Neural cell (in vitro differentiated cells): ENCODE measurements at regions not wholly inside any gene's neighbourhood (a gene's known extent, or its start where the extent isn't known, plus 50 kb on each side); places are given as distances from the start of the nearest gene placed in this dataset.

Source experiments
- H2AFZ ChIP-seq: fragments of 200-600, 300-800 bp; sonication (generic), shearing (Covaris generic); 2 replicates; pipeline ENCODE4 v1.6.0; 2014; ENCODE audit warnings: low read depth, mild to moderate bottlenecking, antibody characterized with exemption, low read length, moderate library complexity
- H3F3A ChIP-seq: fragments of 200-600 bp; shearing (Covaris generic); 2 replicates; pipeline ENCODE4 v1.6.1; 2016; ENCODE audit warnings: mild to moderate bottlenecking, moderate library complexity, mixed read lengths, antibody characterized with exemption, low read length; ENCODE audit not compliant: insufficient read depth, poor library complexity, severe bottlenecking
- H3K27ac ChIP-seq: fragments of 200-600, 300-800 bp; sonication (generic), shearing (Covaris generic); 2 replicates; pipeline ENCODE4 v1.5.1; 2014; ENCODE audit warnings: mild to moderate bottlenecking, low read length, moderate library complexity
- H3K27me3 ChIP-seq: fragments of 300-800, 200-600 bp; sonication (generic), shearing (Covaris generic); 2 replicates; pipeline ENCODE4 v1.6.0; 2014; ENCODE audit warnings: mild to moderate bottlenecking, low read depth, low read length, moderate library complexity; ENCODE audit not compliant: insufficient read depth
- H3K36me3 ChIP-seq: fragments of 300-800, 200-600 bp; sonication (generic), shearing (Covaris generic); 2 replicates; pipeline ENCODE4 v1.5.1; 2014; ENCODE audit warnings: mild to moderate bottlenecking, antibody characterized with exemption, low read length, moderate library complexity; ENCODE audit not compliant: insufficient read depth
- H3K4me2 ChIP-seq: fragments of 300-800, 200-600 bp; sonication (generic), shearing (Covaris generic); 2 replicates; pipeline ENCODE4 v1.6.0; 2014; ENCODE audit warnings: mild to moderate bottlenecking, low read length
- H3K4me3 ChIP-seq: fragments of 300-800, 200-600 bp; sonication (generic), shearing (Covaris generic); 2 replicates; pipeline ENCODE4 v1.5.1; 2014; ENCODE audit warnings: mild to moderate bottlenecking, low read length, moderate library complexity
- H3K79me2 ChIP-seq: fragments of 200-600 bp; shearing (Covaris generic); replicated peaks from 2 replicates; pipeline ENCODE4 v1.6.0; 2014; ENCODE audit warnings: mild to moderate bottlenecking, low read length, moderate library complexity; ENCODE audit not compliant: insufficient read depth
- H3K9ac ChIP-seq: fragments of 300-800, 200-600 bp; sonication (generic), shearing (Covaris generic); 2 replicates; pipeline ENCODE4 v1.6.1; 2016; ENCODE audit warnings: mild to moderate bottlenecking, low read length, mixed read lengths
- H3K9me2 ChIP-seq: fragments of 200-600 bp; shearing (Covaris generic); 2 replicates; pipeline ENCODE4 v1.6.1; 2016; ENCODE audit warnings: mild to moderate bottlenecking, low read length, mixed read lengths; ENCODE audit not compliant: insufficient read depth
- H3K9me3 ChIP-seq: fragments of 200-600, 300-800 bp; sonication (generic), shearing (Covaris generic); 2 replicates; pipeline ENCODE4 v1.6.1; 2016; ENCODE audit warnings: mild to moderate bottlenecking, mixed run types, low read length, moderate library complexity, mixed read lengths
- H4K20me1 ChIP-seq: fragments of 200-600 bp; shearing (Covaris generic); 2 replicates; pipeline ENCODE4 v1.6.1; 2016; ENCODE audit warnings: mild to moderate bottlenecking, mixed run types; ENCODE audit not compliant: insufficient read depth
- CTCF ChIP-seq: fragments of 450-650 bp; IDR thresholded peaks from 2 replicates; pipeline ENCODE4 v1.5.1; 2014; ENCODE audit warnings: antibody characterized with exemption, mild to moderate bottlenecking, moderate library complexity; ENCODE audit not compliant: poor library complexity, severe bottlenecking
- EP300 ChIP-seq: fragments of 450-650 bp; conservative IDR thresholded peaks from 2 replicates; pipeline ENCODE4 v1.6.1; 2014; ENCODE audit warnings: antibody characterized with exemption, mild to moderate bottlenecking, moderate library complexity; ENCODE audit not compliant: poor library complexity, severe bottlenecking
- EZH2 ChIP-seq: fragments of 200-600, 300-800 bp; shearing (Covaris generic), sonication (generic); IDR thresholded peaks from 2 replicates; pipeline ENCODE4 v1.6.1; 2014; ENCODE audit warnings: antibody characterized with exemption, low read length, borderline replicate concordance, mild to moderate bottlenecking; ENCODE audit not compliant: insufficient read depth, poor library complexity, severe bottlenecking
- MXI1 ChIP-seq: fragments of 450-650 bp; conservative IDR thresholded peaks from 2 replicates; pipeline ENCODE4 v1.6.1; 2014; ENCODE audit warnings: antibody characterized with exemption, mild to moderate bottlenecking; ENCODE audit not compliant: poor library complexity, severe bottlenecking
- POLR2AphosphoS5 ChIP-seq: IDR thresholded peaks from 2 replicates; pipeline ENCODE4 v1.6.1; 2012
- RAD21 ChIP-seq: fragments of 450-650 bp; conservative IDR thresholded peaks from 2 replicates; pipeline ENCODE4 v1.6.1; 2014; ENCODE audit warnings: antibody characterized with exemption, mild to moderate bottlenecking, moderate library complexity
- REST ChIP-seq: IDR thresholded peaks from 2 replicates; pipeline ENCODE4 v1.6.1; 2012; ENCODE audit warnings: borderline replicate concordance
- SMC3 ChIP-seq: fragments of 450-650 bp; conservative IDR thresholded peaks from 2 replicates; pipeline ENCODE4 v1.6.1; 2014; ENCODE audit warnings: antibody characterized with exemption, mild to moderate bottlenecking, moderate library complexity; ENCODE audit not compliant: poor library complexity
- TAF1 ChIP-seq: IDR thresholded peaks from 2 replicates; pipeline ENCODE4 v1.6.1; 2012; ENCODE audit warnings: low read depth

- no peak overlapping the region for H2AFZ ChIP-seq
- H3K36me3 ChIP-seq, result no peaks in the 10 kb centered on the region
- no peaks in the 10 kb centered on the region for H3K79me2 ChIP-seq
- no peak overlapping the region for H3K4me3 ChIP-seq
- no peaks in the 10 kb centered on the region for H3K9me3 ChIP-seq
- no peak overlapping the region for H3K27ac ChIP-seq
- no peaks in the 10 kb centered on the region for H3K9me2 ChIP-seq
- H3K9ac ChIP-seq, result no peak overlapping the region
- TF ChIP-seq RAD21 (no peak), REST (no peak), MXI1 (no peak)
- H4K20me1 ChIP-seq, result no peaks in the 10 kb centered on the region
- H3F3A ChIP-seq, result no peaks in the 10 kb centered on the region
- no peaks in the 10 kb centered on the region for H3K27me3 ChIP-seq
- no peak overlapping the region for H3K4me2 ChIP-seq
These were observed 149.5 kb downstream of the RAP2B start for GRCh38 chr3:153311541-153311940.

GRCh38 chr3:153313302-153313965 is 151.4 kb downstream of the RAP2B start:
- H3K9ac ChIP-seq, result no peak overlapping the region
- no peak overlapping the region for H2AFZ ChIP-seq

More at GRCh38 chr3:153313302-153313965, 151.4 kb downstream of the RAP2B start:
- no peak for TF ChIP-seq POLR2AphosphoS5
- no peak for TF ChIP-seq REST
- no peak for TF ChIP-seq EZH2
- TF ChIP-seq CTCF, result no peak
- no peak for TF ChIP-seq RAD21
- TF ChIP-seq MXI1, result no peak
- TF ChIP-seq TAF1, result no peak
- TF ChIP-seq EP300, result no peak
- no peak for TF ChIP-seq SMC3
- H3K4me3 ChIP-seq, result no peak overlapping the region
- no peaks in the 10 kb centered on the region for H3K27me3 ChIP-seq
- H4K20me1 ChIP-seq, result no peaks in the 10 kb centered on the region
- no peaks in the 10 kb centered on the region for H3K9me2 ChIP-seq
- H3K79me2 ChIP-seq, result no peaks in the 10 kb centered on the region
- no peaks in the 10 kb centered on the region for H3F3A ChIP-seq
- no peak overlapping the region for H3K4me2 ChIP-seq
- H3K36me3 ChIP-seq, result no peaks in the 10 kb centered on the region
- H3K9me3 ChIP-seq, result no peaks in the 10 kb centered on the region
- no peak overlapping the region for H3K27ac ChIP-seq
